ENCODE measurements at regions not wholly inside any gene's neighbourhood (a gene's known extent, or its start where the extent isn't known, plus 50 kb on each side); places are given as distances from the start of the nearest gene placed in this dataset.
"Not testable (repeated sequence)": the region's sequence is repeated elsewhere in the genome, so short reads cannot be mapped to it uniquely, and the experiment has no call there.

GRCh38 chr3:152771120-152771519 lies 63.8 kb upstream of the P2RY1 start:
- DNase-seq (ENCODE audit: low read depth) = no peak

GRCh38 chr3:152772674-152773225 lies 62.2 kb upstream of the P2RY1 start:
- DNase-seq (ENCODE audit: low read depth) = no peak

DNA sequence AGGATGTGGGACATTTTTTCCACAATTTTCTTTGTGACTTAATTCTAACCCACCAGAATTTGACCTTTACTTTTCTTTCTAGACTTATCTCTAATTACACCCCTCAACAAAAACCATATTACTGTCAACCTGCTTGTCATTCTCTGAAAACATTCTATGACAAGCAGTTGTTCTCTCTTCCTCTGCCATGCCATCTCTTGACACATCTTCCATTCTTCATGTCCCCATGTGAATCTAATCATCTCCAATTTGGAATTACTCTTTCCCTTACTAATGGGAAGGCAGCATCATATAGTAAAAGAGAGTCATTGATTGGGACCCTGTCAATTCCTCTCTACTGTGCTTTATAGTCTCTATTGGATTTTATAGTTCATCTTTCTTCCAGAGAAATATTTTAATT lies 61.3 kb upstream of the P2RY1 start:
- no peak for DNase-seq (ENCODE audit: low read depth)

GRCh38 chr3:152774230-152774629 lies 60.7 kb upstream of the P2RY1 start:
- DNase-seq (ENCODE audit: low read depth) = not testable (repeated sequence)

DNA sequence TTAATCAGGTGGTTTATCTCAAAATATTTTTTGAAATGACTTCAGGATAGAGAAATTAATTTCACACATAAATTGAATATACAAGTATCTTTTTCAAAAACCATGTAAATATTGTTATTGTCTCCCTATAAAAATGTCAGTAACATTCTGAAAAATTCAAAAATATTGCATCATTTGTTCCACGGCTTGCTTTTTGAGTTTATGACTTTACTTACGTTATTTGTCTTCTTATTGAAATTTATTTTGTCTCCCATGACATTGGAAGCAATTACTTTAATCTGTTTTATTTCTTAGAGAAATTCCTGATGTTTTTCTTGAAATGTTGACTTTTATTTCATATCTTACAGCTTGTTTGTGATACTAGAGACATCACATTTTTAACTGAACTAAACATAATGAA lies 56.9 kb upstream of the P2RY1 start:
- no peak for DNase-seq (ENCODE audit: low read depth)

GRCh38 chr3:152779653-152780052 lies 55.3 kb upstream of the P2RY1 start:
- DNase-seq (ENCODE audit: low read depth) = peak; percentile 19

- DNase-seq (ENCODE audit: low read depth) = no peak
These were observed 54.4 kb upstream of the P2RY1 start for GRCh38 chr3:152780553-152780952.

GRCh38 chr3:152785051-152785450 lies 49.9 kb upstream of the P2RY1 start:
- no peak for DNase-seq (ENCODE audit: low read depth)
